ENCODE measurements at regions not wholly inside any gene's neighbourhood (a gene's known extent, or its start where the extent isn't known, plus 50 kb on each side); places are given as distances from the start of the nearest gene placed in this dataset.

- no peak overlapping the region for H4K91ac ChIP-seq (ENCODE audit: low read depth, low read length)
- DNase-seq = no peak
- H2BK12ac ChIP-seq (ENCODE audit: low read length) = no peak overlapping the region
- no peak overlapping the region for H3K18ac ChIP-seq (ENCODE audit: low read length)
- no peaks in the 10 kb centered on the region for H3K79me2 ChIP-seq (ENCODE audit: control insufficient read depth, insufficient read depth, low read length, poor library complexity)
- no peaks in the 10 kb centered on the region for H3K36me3 ChIP-seq (ENCODE audit: control insufficient read depth in 1 of 2, insufficient read depth in 2 of 2, low read length in 2 of 2)
- H2AFZ ChIP-seq (ENCODE audit: insufficient read depth, low read length, poor library complexity) = no peak overlapping the region
- no CpG with 5 or more reads among the region's 2 CpGs for WGBS (ENCODE audit: extremely low coverage, insufficient coverage, insufficient read length)
- no peaks in the 10 kb centered on the region for H3K9me3 ChIP-seq (ENCODE audit: insufficient read depth, low read depth, low read length)
- no peak overlapping the region for H3K9ac ChIP-seq (ENCODE audit: low read length)
- no peak overlapping the region for H3K4me3 ChIP-seq (ENCODE audit: low read depth, low read length)
- no peaks in the 10 kb centered on the region for H3K4me1 ChIP-seq (ENCODE audit: control insufficient read depth in 1 of 2, insufficient read depth in 2 of 2, low read length in 2 of 2)
- H3K27ac ChIP-seq (ENCODE audit: low read depth, low read length) = no peak overlapping the region
- no peak overlapping the region for H2BK120ac ChIP-seq (ENCODE audit: insufficient read depth, low read length, poor library complexity)
- no peak overlapping the region for H4K12ac ChIP-seq (ENCODE audit: low read depth, low read length)
- no peak overlapping the region for H2AK5ac ChIP-seq (ENCODE audit: low read length)
- H3K79me1 ChIP-seq (ENCODE audit: low read length) = no peaks in the 10 kb centered on the region
- H3K27me3 ChIP-seq (ENCODE audit: insufficient read depth, low read length) = no peaks in the 10 kb centered on the region
- no peak overlapping the region for H3K4me2 ChIP-seq (ENCODE audit: low read length)
- no peak overlapping the region for H4K8ac ChIP-seq (ENCODE audit: low read depth, low read length)
- no peak overlapping the region for H3K14ac ChIP-seq (ENCODE audit: low read length)
- no peak overlapping the region for H3K4ac ChIP-seq (ENCODE audit: low read depth, low read length)
- no peak overlapping the region for H3K23ac ChIP-seq (ENCODE audit: low read length)
- no peak overlapping the region for H2BK5ac ChIP-seq (ENCODE audit: low read depth, low read length, poor library complexity)
Observed at GRCh38 chr2:78063246-78064020, 541.3 kb upstream of the LRRTM4 start.

- Histone ChIP-seq H3K4ac (ENCODE audit: low read depth, low read length) (no peak overlapping the region), H2BK12ac (ENCODE audit: low read length) (no peak overlapping the region), H4K8ac (ENCODE audit: low read depth, low read length) (no peak overlapping the region), H3K27me3 (ENCODE audit: insufficient read depth, low read length) (no peaks in the 10 kb centered on the region), H3K23ac (ENCODE audit: low read length) (no peak overlapping the region), H2BK120ac (ENCODE audit: insufficient read depth, low read length, poor library complexity) (no peak overlapping the region), H3K36me3 (ENCODE audit: control insufficient read depth in 1 of 2, insufficient read depth in 2 of 2, low read length in 2 of 2) (no peaks in the 10 kb centered on the region), H3K18ac (ENCODE audit: low read length) (no peak overlapping the region), H3K9ac (ENCODE audit: low read length) (no peak overlapping the region), H2AK5ac (ENCODE audit: low read length) (no peak overlapping the region), H3K9me3 (ENCODE audit: insufficient read depth, low read depth, low read length) (no peaks in the 10 kb centered on the region), H2BK5ac (ENCODE audit: low read depth, low read length, poor library complexity) (no peak overlapping the region), H3K27ac (ENCODE audit: low read depth, low read length) (no peak overlapping the region), H3K4me2 (ENCODE audit: low read length) (no peak overlapping the region), H4K12ac (ENCODE audit: low read depth, low read length) (no peak overlapping the region), H3K79me2 (ENCODE audit: control insufficient read depth, insufficient read depth, low read length, poor library complexity) (no peaks in the 10 kb centered on the region), H4K91ac (ENCODE audit: low read depth, low read length) (no peak overlapping the region), H3K14ac (ENCODE audit: low read length) (no peak overlapping the region), H3K4me1 (ENCODE audit: control insufficient read depth in 1 of 2, insufficient read depth in 2 of 2, low read length in 2 of 2) (no peaks in the 10 kb centered on the region), H3K79me1 (ENCODE audit: low read length) (no peaks in the 10 kb centered on the region), H2AFZ (ENCODE audit: insufficient read depth, low read length, poor library complexity) (no peak overlapping the region), H3K4me3 (ENCODE audit: low read depth, low read length) (no peak overlapping the region)
- WGBS (ENCODE audit: extremely low coverage, insufficient coverage, insufficient read length) = no CpG with 5 or more reads among the region's 3 CpGs
- no peak for DNase-seq
Observed at GRCh38 chr2:78065366-78065765, 543.2 kb upstream of the LRRTM4 start.

GRCh38 chr2:78068808-78069207, 546.6 kb upstream of the LRRTM4 start:
- Histone ChIP-seq H4K91ac (ENCODE audit: low read depth, low read length) (no peak overlapping the region), H4K12ac (ENCODE audit: low read depth, low read length) (no peak overlapping the region), H2AFZ (ENCODE audit: insufficient read depth, low read length, poor library complexity) (no peak overlapping the region), H2BK12ac (ENCODE audit: low read length) (no peak overlapping the region), H3K79me2 (ENCODE audit: control insufficient read depth, insufficient read depth, low read length, poor library complexity) (no peaks in the 10 kb centered on the region), H3K9ac (ENCODE audit: low read length) (no peak overlapping the region), H2BK5ac (ENCODE audit: low read depth, low read length, poor library complexity) (no peak overlapping the region), H3K23ac (ENCODE audit: low read length) (no peak overlapping the region), H3K79me1 (ENCODE audit: low read length) (no peaks in the 10 kb centered on the region), H2BK120ac (ENCODE audit: insufficient read depth, low read length, poor library complexity) (no peak overlapping the region), H3K36me3 (ENCODE audit: control insufficient read depth in 1 of 2, insufficient read depth in 2 of 2, low read length in 2 of 2) (no peaks in the 10 kb centered on the region), H3K4me1 (ENCODE audit: control insufficient read depth in 1 of 2, insufficient read depth in 2 of 2, low read length in 2 of 2) (no peaks in the 10 kb centered on the region), H3K18ac (ENCODE audit: low read length) (no peak overlapping the region), H3K27me3 (ENCODE audit: insufficient read depth, low read length) (no peaks in the 10 kb centered on the region), H3K4ac (ENCODE audit: low read depth, low read length) (no peak overlapping the region), H3K9me3 (ENCODE audit: insufficient read depth, low read depth, low read length) (no peaks in the 10 kb centered on the region), H2AK5ac (ENCODE audit: low read length) (no peak overlapping the region), H3K4me2 (ENCODE audit: low read length) (no peak overlapping the region), H4K8ac (ENCODE audit: low read depth, low read length) (no peak overlapping the region), H3K4me3 (ENCODE audit: low read depth, low read length) (no peak overlapping the region), H3K27ac (ENCODE audit: low read depth, low read length) (no peak overlapping the region), H3K14ac (ENCODE audit: low read length) (no peak overlapping the region)
- DNase-seq = no peak

- no peak overlapping the region for H3K4me3 ChIP-seq (ENCODE audit: low read depth, low read length)
- H2AFZ ChIP-seq (ENCODE audit: insufficient read depth, low read length, poor library complexity) = no peak overlapping the region
- H2BK120ac ChIP-seq (ENCODE audit: insufficient read depth, low read length, poor library complexity) = no peak overlapping the region
- WGBS (ENCODE audit: extremely low coverage, insufficient coverage, insufficient read length) = no CpG with 5 or more reads among the region's 3 CpGs
- H3K36me3 ChIP-seq (ENCODE audit: control insufficient read depth in 1 of 2, insufficient read depth in 2 of 2, low read length in 2 of 2) = no peaks in the 10 kb centered on the region
- H2BK5ac ChIP-seq (ENCODE audit: low read depth, low read length, poor library complexity) = no peak overlapping the region
- DNase-seq = no peak
- no peaks in the 10 kb centered on the region for H3K27me3 ChIP-seq (ENCODE audit: insufficient read depth, low read length)
- no peaks in the 10 kb centered on the region for H3K9me3 ChIP-seq (ENCODE audit: insufficient read depth, low read depth, low read length)
- H2AK5ac ChIP-seq (ENCODE audit: low read length) = no peak overlapping the region
- H2BK12ac ChIP-seq (ENCODE audit: low read length) = no peak overlapping the region
- H4K12ac ChIP-seq (ENCODE audit: low read depth, low read length) = no peak overlapping the region
- no peak overlapping the region for H3K14ac ChIP-seq (ENCODE audit: low read length)
- H4K91ac ChIP-seq (ENCODE audit: low read depth, low read length) = no peak overlapping the region
- no peak overlapping the region for H3K23ac ChIP-seq (ENCODE audit: low read length)
- H3K27ac ChIP-seq (ENCODE audit: low read depth, low read length) = no peak overlapping the region
- no peaks in the 10 kb centered on the region for H3K79me2 ChIP-seq (ENCODE audit: control insufficient read depth, insufficient read depth, low read length, poor library complexity)
- no peaks in the 10 kb centered on the region for H3K4me1 ChIP-seq (ENCODE audit: control insufficient read depth in 1 of 2, insufficient read depth in 2 of 2, low read length in 2 of 2)
- H3K18ac ChIP-seq (ENCODE audit: low read length) = no peak overlapping the region
- H3K4ac ChIP-seq (ENCODE audit: low read depth, low read length) = no peak overlapping the region
- no peak overlapping the region for H3K9ac ChIP-seq (ENCODE audit: low read length)
- no peak overlapping the region for H3K4me2 ChIP-seq (ENCODE audit: low read length)
- no peak overlapping the region for H4K8ac ChIP-seq (ENCODE audit: low read depth, low read length)
- no peaks in the 10 kb centered on the region for H3K79me1 ChIP-seq (ENCODE audit: low read length)
Observed at GRCh38 chr2:78070693-78071092, 548.5 kb upstream of the LRRTM4 start.

All from trophoblast cell (in vitro differentiated cells and primary cell).